Ectodermal cell (in vitro differentiated cells): ENCODE measurements at regions not wholly inside any gene's neighbourhood (a gene's known extent, or its start where the extent isn't known, plus 50 kb on each side); places are given as distances from the start of the nearest gene placed in this dataset.

ENCODE experiments used
- H3K27ac ChIP-seq: 2 replicates; pipeline ENCODE4 v1.7.0; 2013; ENCODE audit warnings: mild to moderate bottlenecking, low read depth, low read length; ENCODE audit not compliant: insufficient read depth, poor library complexity, severe bottlenecking
- H3K27me3 ChIP-seq: 2 replicates; pipeline ENCODE4 v1.7.0; 2013; ENCODE audit warnings: mild to moderate bottlenecking, low read length; ENCODE audit not compliant: insufficient read depth, control insufficient read depth, poor library complexity, severe bottlenecking
- H3K36me3 ChIP-seq: one replicate; pipeline ENCODE4 v1.7.0; 2013; ENCODE audit warnings: low read length; ENCODE audit not compliant: control insufficient read depth, insufficient read depth
- H3K4me1 ChIP-seq: one replicate; pipeline ENCODE4 v1.7.0; 2013; ENCODE audit warnings: low read length; ENCODE audit not compliant: control insufficient read depth, insufficient read depth
- H3K4me3 ChIP-seq: 2 replicates; pipeline ENCODE4 v1.7.0; 2013; ENCODE audit warnings: low read depth, low read length, control low read depth; ENCODE audit not compliant: insufficient read depth
- H3K9me3 ChIP-seq: 2 replicates; pipeline ENCODE4 v1.7.0; 2013; ENCODE audit warnings: mild to moderate bottlenecking, low read length, moderate library complexity; ENCODE audit not compliant: control insufficient read depth
- WGBS, 2 experiments: methylation state at CpG; one replicate each; pipeline ENCODE4 v1.1.7; 2013; ENCODE audit warnings: missing lambda C conversion rate in 2 of 2; 5-methylcytosine and 5-hydroxymethylcytosine counted together

- no peaks in the 10 kb centered on the region for H3K9me3 ChIP-seq
- WGBS, 2 experiments, result 91 to 94% methylated on average over 18 of the region's 18 CpGs
- H3K4me1 ChIP-seq, result no peaks in the 10 kb centered on the region
- H3K36me3 ChIP-seq, result no peaks in the 10 kb centered on the region
- no peak overlapping the region for H3K27ac ChIP-seq
- no peaks in the 10 kb centered on the region for H3K27me3 ChIP-seq
- no peak overlapping the region for H3K4me3 ChIP-seq
Observed at GRCh38 chr2:121090088-121090715, 194.8 kb downstream of the TFCP2L1 start.

GRCh38 chr2:121092095-121092494, 192.9 kb downstream of the TFCP2L1 start:
- Histone ChIP-seq H3K9me3 (no peaks in the 10 kb centered on the region), H3K4me3 (no peak overlapping the region), H3K36me3 (no peaks in the 10 kb centered on the region), H3K27me3 (no peaks in the 10 kb centered on the region), H3K4me1 (no peaks in the 10 kb centered on the region), H3K27ac (no peak overlapping the region)
- 93 to 94% methylated on average over 2 of the region's 2 CpGs for WGBS, 2 experiments

GRCh38 chr2:121093692-121094091, 191.3 kb downstream of the TFCP2L1 start:
- Histone ChIP-seq H3K36me3 (no peaks in the 10 kb centered on the region), H3K4me3 (no peak overlapping the region), H3K27me3 (peaks cover 3% of the 10 kb centered on the region), H3K4me1 (no peaks in the 10 kb centered on the region), H3K27ac (no peak overlapping the region), H3K9me3 (no peaks in the 10 kb centered on the region)
- WGBS, 2 experiments, result 79 to 85% methylated on average over 2 of the region's 2 CpGs

- Histone ChIP-seq H3K27me3 (peaks cover 5% of the 10 kb centered on the region), H3K9me3 (no peaks in the 10 kb centered on the region), H3K4me3 (no peak overlapping the region), H3K27ac (no peak overlapping the region), H3K36me3 (no peaks in the 10 kb centered on the region), H3K4me1 (no peaks in the 10 kb centered on the region)
- WGBS, 2 experiments, result 80 to 93% methylated on average over 3 of the region's 3 CpGs
Observed at GRCh38 chr2:121094101-121094500, 190.9 kb downstream of the TFCP2L1 start.

GRCh38 chr2:121094845-121095244, 190.2 kb downstream of the TFCP2L1 start:
- no peak overlapping the region for H3K27ac ChIP-seq
- no peaks in the 10 kb centered on the region for H3K9me3 ChIP-seq
- WGBS, 2 experiments, result 95% methylated on average over 3 of the region's 3 CpGs
- H3K4me1 ChIP-seq, result no peaks in the 10 kb centered on the region
- peaks cover 5% of the 10 kb centered on the region for H3K27me3 ChIP-seq
- H3K36me3 ChIP-seq, result no peaks in the 10 kb centered on the region
- no peak overlapping the region for H3K4me3 ChIP-seq

- Histone ChIP-seq H3K4me1 (no peaks in the 10 kb centered on the region), H3K36me3 (no peaks in the 10 kb centered on the region), H3K27ac (no peak overlapping the region), H3K4me3 (no peak overlapping the region), H3K27me3 (peaks cover 5% of the 10 kb centered on the region), H3K9me3 (no peaks in the 10 kb centered on the region)
- 38 to 40% methylated on average over 19 of the region's 19 CpGs for WGBS, 2 experiments
Observed at GRCh38 chr2:121095257-121096080, 189.5 kb downstream of the TFCP2L1 start.

GRCh38 chr2:121096611-121097010, 188.4 kb downstream of the TFCP2L1 start:
- H3K36me3 ChIP-seq, result no peaks in the 10 kb centered on the region
- WGBS, 2 experiments, result 91 to 92% methylated on average over 5 of the region's 5 CpGs
- H3K27ac ChIP-seq, result no peak overlapping the region
- H3K27me3 ChIP-seq, result peaks cover 5% of the 10 kb centered on the region
- H3K4me1 ChIP-seq, result no peaks in the 10 kb centered on the region
- H3K9me3 ChIP-seq, result no peaks in the 10 kb centered on the region
- no peak overlapping the region for H3K4me3 ChIP-seq

GRCh38 chr2:121098556-121098955, 186.4 kb downstream of the TFCP2L1 start:
- Histone ChIP-seq H3K36me3 (no peaks in the 10 kb centered on the region), H3K4me1 (no peaks in the 10 kb centered on the region), H3K27me3 (peaks cover 5% of the 10 kb centered on the region), H3K4me3 (no peak overlapping the region), H3K9me3 (no peaks in the 10 kb centered on the region), H3K27ac (no peak overlapping the region)
- 93 to 94% methylated on average over 7 of the region's 7 CpGs for WGBS, 2 experiments

- Histone ChIP-seq H3K4me3 (no peak overlapping the region), H3K27ac (no peak overlapping the region), H3K27me3 (peaks cover 5% of the 10 kb centered on the region), H3K9me3 (no peaks in the 10 kb centered on the region), H3K4me1 (no peaks in the 10 kb centered on the region), H3K36me3 (no peaks in the 10 kb centered on the region)
- 71 to 72% methylated on average over 8 of the region's 8 CpGs for WGBS, 2 experiments
Observed at GRCh38 chr2:121099329-121100290, 185.4 kb downstream of the TFCP2L1 start.
